ENCODE measurements at regions not wholly inside any gene's neighbourhood (a gene's known extent, or its start where the extent isn't known, plus 50 kb on each side); places are given as distances from the start of the nearest gene placed in this dataset.

DNA sequence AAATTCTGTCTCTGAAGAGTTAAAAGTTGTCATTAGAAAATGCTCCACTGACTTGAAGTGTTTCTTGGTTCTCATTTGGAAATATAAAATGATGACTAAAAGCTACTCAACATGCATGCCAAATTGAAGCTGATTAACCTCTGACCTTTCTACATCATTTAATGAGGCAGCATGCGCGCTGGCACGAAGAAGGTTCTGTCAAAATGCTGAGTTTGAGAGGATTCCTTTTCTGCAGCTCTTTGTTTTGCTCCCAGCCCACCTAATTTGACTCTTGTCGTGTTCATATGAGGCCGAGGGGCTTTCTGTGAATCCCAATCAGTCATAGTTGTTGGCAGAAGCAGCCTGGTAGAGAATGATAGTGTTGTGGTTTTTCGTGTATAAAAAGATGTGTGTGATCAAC is 153.4 kb downstream of the BRMS1L start:
- Histone ChIP-seq H3K27ac (no peak overlapping the region), H3K36me3 (no peaks in the 10 kb centered on the region), H3K4me3 (ENCODE audit: low read depth, low read length) (no peak overlapping the region), H3K9me3 (ENCODE audit: severe bottlenecking) (no peaks in the 10 kb centered on the region), H3K27me3 (ENCODE audit: insufficient read depth, low read depth, severe bottlenecking) (no peaks in the 10 kb centered on the region)
- TF ChIP-seq, protein P1, sequence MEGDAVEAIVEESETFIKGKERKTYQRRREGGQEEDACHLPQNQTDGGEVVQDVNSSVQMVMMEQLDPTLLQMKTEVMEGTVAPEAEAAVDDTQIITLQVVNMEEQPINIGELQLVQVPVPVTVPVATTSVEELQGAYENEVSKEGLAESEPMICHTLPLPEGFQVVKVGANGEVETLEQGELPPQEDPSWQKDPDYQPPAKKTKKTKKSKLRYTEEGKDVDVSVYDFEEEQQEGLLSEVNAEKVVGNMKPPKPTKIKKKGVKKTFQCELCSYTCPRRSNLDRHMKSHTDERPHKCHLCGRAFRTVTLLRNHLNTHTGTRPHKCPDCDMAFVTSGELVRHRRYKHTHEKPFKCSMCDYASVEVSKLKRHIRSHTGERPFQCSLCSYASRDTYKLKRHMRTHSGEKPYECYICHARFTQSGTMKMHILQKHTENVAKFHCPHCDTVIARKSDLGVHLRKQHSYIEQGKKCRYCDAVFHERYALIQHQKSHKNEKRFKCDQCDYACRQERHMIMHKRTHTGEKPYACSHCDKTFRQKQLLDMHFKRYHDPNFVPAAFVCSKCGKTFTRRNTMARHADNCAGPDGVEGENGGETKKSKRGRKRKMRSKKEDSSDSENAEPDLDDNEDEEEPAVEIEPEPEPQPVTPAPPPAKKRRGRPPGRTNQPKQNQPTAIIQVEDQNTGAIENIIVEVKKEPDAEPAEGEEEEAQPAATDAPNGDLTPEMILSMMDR (IDR thresholded peaks at IDR 0.05; ENCODE audit: low read depth, low read length): no peak
- DNase-seq: no peak

DNA sequence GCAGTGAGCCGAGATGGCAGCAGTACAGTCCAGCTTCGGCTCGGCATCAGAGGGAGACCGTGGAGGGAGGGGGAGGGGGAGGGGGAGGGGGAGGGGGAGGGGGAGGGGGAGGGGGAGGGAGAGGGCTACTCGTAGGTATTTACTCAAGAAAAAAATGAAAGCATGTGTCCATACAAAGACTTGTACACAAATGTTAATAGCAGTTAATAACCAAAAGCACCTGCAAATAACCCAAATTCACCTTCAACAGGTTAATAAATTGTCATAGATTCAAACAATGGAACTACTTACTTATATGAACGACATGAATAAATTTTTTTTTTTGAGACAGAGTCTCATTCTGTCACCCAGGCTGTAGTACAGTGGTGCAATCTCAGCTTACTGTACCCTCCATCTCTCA is 152.4 kb downstream of the BRMS1L start:
- H3K4me3 ChIP-seq (ENCODE audit: low read depth, low read length): no peak overlapping the region
- no peaks in the 10 kb centered on the region for H3K36me3 ChIP-seq
- no peak for DNase-seq
- no peaks in the 10 kb centered on the region for H3K27me3 ChIP-seq (ENCODE audit: insufficient read depth, low read depth, severe bottlenecking)
- no peaks in the 10 kb centered on the region for H3K9me3 ChIP-seq (ENCODE audit: severe bottlenecking)
- TF ChIP-seq, protein P1 (IDR thresholded peaks at IDR 0.05; ENCODE audit: low read depth, low read length): no peak
- no peak overlapping the region for H3K27ac ChIP-seq

DNA sequence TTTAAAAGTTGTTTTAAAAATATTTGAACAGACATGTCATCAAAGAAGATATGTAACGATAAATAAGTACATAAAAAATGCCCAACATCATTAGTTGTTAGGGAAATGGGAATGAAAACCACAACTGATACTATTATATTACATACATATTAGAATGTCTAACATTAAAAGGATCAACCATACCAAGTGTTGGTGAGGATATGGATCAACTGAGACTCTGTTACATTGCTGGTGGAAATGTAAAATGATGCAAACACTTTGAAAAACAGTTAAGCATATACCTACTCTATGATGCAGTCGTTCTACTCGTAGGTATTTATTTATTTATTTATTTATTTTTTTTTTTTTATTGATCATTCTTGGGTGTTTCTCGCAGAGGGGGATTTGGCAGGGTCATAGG is 149.7 kb downstream of the BRMS1L start:
- DNase-seq: no peak
- no peak overlapping the region for H3K4me3 ChIP-seq (ENCODE audit: low read depth, low read length)
- no peak overlapping the region for H3K27ac ChIP-seq
- H3K27me3 ChIP-seq (ENCODE audit: insufficient read depth, low read depth, severe bottlenecking): peaks cover 4% of the 10 kb centered on the region
- H3K9me3 ChIP-seq (ENCODE audit: severe bottlenecking): no peaks in the 10 kb centered on the region
- H3K36me3 ChIP-seq: no peaks in the 10 kb centered on the region
- TF ChIP-seq, protein P1 (IDR thresholded peaks at IDR 0.05; ENCODE audit: low read depth, low read length): no peak

DNA sequence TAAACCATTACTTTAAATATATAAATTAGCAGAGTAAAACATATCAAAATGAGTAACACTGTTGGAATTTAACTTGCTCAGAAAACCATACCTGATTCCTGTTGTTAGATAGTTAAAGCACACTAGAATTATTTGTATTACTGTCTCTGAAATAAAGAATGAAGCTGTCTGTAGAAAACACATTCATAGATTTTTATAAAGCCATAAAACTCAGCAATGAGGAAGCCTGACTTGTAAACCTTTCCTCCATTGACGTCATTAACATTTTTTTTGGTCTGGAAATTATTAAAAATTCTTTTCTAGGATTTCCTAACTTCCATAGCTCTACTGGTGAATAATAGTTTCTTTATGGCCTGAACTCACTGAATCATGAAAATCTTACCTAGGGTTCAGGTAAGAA is 147.6 kb downstream of the BRMS1L start:
- H3K9me3 ChIP-seq (ENCODE audit: severe bottlenecking): no peaks in the 10 kb centered on the region
- no peak for DNase-seq
- H3K36me3 ChIP-seq: no peaks in the 10 kb centered on the region
- TF ChIP-seq, protein P1 (IDR thresholded peaks at IDR 0.05; ENCODE audit: low read depth, low read length): no peak
- H3K27ac ChIP-seq: no peak overlapping the region
- H3K4me3 ChIP-seq (ENCODE audit: low read depth, low read length): no peak overlapping the region
- peaks cover 9% of the 10 kb centered on the region for H3K27me3 ChIP-seq (ENCODE audit: insufficient read depth, low read depth, severe bottlenecking)

DNA sequence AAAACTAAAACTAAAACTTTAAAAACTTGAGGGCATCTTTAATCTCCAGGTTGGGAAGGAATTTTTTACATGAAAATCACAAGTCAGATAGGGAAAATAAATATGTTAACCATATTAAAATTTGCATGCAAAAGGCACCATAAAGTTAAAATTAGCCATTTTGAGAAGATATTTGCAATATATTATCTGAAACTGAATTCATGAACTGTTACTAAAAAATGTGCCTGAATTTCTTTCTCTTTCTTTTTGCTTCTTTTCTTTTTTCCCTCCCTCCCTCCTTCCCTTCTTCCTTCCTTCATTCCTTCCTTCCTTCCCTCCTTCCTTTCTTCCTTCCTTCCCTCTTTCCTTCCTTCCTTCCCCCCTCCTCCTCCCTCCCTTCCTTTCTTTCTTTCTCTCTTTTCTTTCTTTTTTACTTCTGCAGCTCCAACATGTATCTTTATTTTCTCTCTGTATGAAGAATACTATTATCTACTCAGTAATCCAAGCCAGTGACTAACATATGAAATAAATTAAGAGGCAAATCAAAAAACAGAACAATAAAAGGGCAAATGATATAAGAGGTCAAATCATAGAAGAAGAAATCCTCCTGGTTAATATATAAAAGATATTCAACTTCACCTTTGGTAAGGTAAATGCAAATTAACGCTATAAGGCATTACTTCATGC is 146.0 kb downstream of the BRMS1L start:
- TF ChIP-seq, protein P1 (IDR thresholded peaks at IDR 0.05; ENCODE audit: low read depth, low read length): no peak
- H3K4me3 ChIP-seq (ENCODE audit: low read depth, low read length): no peak overlapping the region
- peaks cover 9% of the 10 kb centered on the region for H3K27me3 ChIP-seq (ENCODE audit: insufficient read depth, low read depth, severe bottlenecking)
- H3K27ac ChIP-seq: no peak overlapping the region
- no peaks in the 10 kb centered on the region for H3K9me3 ChIP-seq (ENCODE audit: severe bottlenecking)
- no peaks in the 10 kb centered on the region for H3K36me3 ChIP-seq
- no peak for DNase-seq

DNA sequence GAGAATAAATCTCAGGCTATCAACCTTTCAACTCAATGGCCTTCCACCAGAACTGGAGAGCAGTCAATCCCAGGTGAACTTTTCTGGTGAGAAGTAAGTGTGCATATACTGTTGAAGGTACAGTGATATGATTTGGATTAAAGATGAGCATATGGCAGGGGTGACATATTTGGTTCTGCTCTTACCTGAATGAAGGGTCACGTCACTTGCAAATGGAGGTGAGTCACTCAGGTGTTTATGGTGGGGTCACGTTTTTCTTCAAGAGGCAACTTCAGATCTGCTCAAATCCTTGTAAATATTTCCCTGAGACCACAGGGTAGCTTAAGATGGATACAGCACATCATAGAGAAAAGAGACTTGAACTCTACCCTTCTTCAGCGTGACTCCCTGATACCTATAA is 143.2 kb downstream of the BRMS1L start:
- Histone ChIP-seq H3K36me3 (no peaks in the 10 kb centered on the region), H3K9me3 (ENCODE audit: severe bottlenecking) (no peaks in the 10 kb centered on the region), H3K27me3 (ENCODE audit: insufficient read depth, low read depth, severe bottlenecking) (peaks cover 23% of the 10 kb centered on the region), H3K4me3 (ENCODE audit: low read depth, low read length) (no peak overlapping the region), H3K27ac (no peak overlapping the region)
- no peak for DNase-seq
- TF ChIP-seq, protein P1 (IDR thresholded peaks at IDR 0.05; ENCODE audit: low read depth, low read length): no peak
